AG10803 (cell line): ENCODE measurements at regions not wholly inside any gene's neighbourhood (a gene's known extent, or its start where the extent isn't known, plus 50 kb on each side); places are given as distances from the start of the nearest gene placed in this dataset.

ENCODE experiments used
- DNase-seq: peaks from one replicate; pipeline ENCODE4 v3.0.0; 2010; ENCODE audit warnings: low read depth
- H3K4me3 ChIP-seq: 2 replicates; pipeline ENCODE4 v1.5.1; 2011; ENCODE audit warnings: mild to moderate bottlenecking, low read length, control low read depth
- TF ChIP-seq, protein P1 (sequence below): conservative IDR thresholded peaks from 2 replicates; pipeline ENCODE4 v1.5.1; 2011; ENCODE audit warnings: mild to moderate bottlenecking, low read length, control low read depth, inconsistent platforms

DNA sequence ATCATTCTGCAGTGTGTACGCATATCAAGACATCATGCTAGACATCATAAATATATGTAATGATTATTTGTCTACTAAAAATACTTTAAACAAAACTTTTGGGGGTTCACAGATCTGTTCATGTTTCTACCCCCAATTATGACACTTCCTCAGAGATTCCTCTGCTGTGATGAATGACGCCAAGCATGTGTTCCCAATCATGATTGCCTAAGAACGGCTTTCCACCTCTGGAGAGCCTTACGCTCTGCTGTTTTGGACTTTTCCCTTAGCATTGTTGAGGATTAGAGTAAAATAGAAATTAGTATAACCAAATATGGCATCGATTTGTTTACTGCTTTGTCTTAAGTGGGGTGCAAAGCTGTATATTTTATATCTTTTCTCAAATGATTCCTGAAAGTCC lies 236.3 kb upstream of the IGFBP3 start:
- peak; percentile 86 for DNase-seq
- TF ChIP-seq, protein P1, sequence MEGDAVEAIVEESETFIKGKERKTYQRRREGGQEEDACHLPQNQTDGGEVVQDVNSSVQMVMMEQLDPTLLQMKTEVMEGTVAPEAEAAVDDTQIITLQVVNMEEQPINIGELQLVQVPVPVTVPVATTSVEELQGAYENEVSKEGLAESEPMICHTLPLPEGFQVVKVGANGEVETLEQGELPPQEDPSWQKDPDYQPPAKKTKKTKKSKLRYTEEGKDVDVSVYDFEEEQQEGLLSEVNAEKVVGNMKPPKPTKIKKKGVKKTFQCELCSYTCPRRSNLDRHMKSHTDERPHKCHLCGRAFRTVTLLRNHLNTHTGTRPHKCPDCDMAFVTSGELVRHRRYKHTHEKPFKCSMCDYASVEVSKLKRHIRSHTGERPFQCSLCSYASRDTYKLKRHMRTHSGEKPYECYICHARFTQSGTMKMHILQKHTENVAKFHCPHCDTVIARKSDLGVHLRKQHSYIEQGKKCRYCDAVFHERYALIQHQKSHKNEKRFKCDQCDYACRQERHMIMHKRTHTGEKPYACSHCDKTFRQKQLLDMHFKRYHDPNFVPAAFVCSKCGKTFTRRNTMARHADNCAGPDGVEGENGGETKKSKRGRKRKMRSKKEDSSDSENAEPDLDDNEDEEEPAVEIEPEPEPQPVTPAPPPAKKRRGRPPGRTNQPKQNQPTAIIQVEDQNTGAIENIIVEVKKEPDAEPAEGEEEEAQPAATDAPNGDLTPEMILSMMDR = no peak
- no peak overlapping the region for H3K4me3 ChIP-seq

DNA sequence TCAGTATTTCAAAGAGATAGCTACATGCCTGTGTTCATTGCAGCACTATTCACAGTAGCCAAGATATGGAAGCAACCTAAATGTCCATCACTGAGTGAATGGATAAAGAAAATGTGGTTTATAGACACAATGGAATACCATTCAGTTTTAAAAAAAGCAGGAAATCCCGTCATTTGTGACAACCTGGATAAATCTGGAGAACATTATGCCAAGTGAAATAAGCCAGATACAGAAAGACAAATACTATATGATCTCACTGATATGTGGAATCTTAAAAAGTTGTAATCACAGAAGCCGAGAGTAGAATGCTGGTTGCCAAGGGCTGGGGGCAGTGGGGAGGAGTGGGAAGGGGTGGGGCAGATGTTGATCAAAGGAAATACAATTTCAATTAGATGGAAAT lies 235.8 kb upstream of the IGFBP3 start:
- H3K4me3 ChIP-seq = no peak overlapping the region
- no peak for DNase-seq
- TF ChIP-seq, protein P1 = no peak

DNA sequence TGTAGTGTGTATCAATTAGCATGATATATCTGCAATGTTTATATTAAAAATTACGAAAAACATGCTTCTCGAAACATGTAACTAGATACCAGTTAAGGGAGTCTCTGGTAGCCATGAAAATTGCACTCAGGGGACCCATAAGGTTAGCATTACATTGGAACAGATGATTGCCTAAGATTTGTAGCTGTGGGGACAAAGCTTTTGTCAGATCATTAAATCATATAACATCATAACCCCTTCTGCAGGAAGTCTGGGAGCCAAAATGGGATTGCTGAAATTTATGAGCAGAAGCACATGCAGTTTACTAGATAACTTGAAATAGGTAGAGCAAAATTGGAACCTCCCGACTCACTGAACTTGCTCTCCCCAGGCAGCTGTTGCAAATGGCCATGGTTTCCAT lies 235.0 kb upstream of the IGFBP3 start:
- no peak for DNase-seq
- TF ChIP-seq, protein P1 = no peak
- H3K4me3 ChIP-seq = no peak overlapping the region

DNA sequence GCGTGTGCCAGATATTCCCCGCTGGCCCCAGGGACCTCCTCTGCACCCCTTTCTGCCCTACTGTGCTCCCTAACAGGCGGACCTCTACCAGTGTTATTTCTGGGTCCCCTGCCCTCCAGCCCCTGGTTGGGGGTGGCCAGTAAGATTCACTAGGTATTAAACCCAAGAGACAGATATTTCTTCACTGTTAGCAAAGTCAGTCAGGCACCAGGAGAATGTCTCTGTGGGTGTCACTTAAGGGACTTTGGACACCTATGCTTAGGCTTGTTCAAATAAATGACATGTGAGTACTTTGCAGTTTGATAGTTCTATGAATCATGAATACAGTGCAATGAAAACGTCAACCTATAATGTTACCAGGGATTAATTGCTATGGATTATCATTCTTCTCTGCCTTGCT lies 234.3 kb upstream of the IGFBP3 start:
- no peak for DNase-seq
- H3K4me3 ChIP-seq = no peak overlapping the region
- TF ChIP-seq, protein P1 = no peak

DNA sequence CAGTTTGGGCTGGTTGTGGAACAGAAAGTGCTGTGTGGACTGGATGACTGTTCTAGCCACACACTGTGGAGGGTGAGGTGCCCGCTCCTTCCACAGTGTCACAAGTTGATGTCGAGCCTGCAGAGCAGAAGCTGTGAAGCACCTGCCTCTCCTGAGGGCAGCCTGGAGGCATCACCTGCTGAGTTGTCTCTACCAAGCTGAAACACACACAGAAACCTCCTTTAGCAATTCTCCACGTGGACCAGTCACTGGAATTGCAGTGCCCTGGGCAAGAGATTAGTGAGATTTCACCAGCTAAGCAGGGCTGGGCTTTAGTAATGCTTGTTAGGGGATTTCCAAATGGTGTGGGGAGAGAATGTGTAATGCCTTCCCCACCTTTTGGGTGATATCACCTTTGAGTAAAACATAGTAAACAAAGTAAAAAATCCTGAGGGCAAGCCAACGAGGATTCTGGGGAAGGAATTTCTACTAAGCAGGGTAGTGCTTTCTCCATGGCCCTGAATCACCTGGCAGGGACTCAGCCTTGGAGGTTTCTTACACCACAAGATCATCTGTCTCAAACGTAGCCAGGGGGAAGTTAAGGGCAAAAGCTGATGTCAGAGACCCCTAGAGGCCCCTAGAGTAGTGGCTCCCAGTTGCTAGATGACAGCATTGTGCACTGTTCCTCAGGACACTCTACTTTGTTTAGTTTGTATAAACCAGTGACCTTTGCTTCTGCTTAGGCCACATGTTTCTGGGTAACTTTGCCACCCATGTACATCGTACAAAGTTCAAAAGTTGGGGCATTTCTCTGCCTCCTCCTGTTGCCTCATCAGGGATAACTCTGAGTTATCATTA lies 233.1 kb upstream of the IGFBP3 start:
- TF ChIP-seq, protein P1 = no peak
- DNase-seq = no peak
- no peak overlapping the region for H3K4me3 ChIP-seq

DNA sequence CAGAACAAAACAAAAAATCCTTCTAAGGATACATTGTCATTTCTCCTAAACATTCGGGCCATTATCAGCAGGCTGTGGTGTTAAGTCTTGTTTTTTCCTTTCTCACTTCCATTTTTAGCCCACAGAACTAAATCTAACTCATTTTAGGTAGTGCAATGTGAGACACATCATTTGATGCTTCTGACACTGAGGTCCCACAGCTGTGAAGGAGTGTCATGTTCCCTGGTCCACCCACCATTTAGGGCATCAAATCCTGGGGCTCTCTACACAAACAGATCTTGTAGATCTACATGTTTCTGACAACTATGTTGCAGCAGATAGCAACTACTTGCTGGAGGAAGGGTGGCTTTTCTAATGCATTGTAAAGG lies 232.5 kb upstream of the IGFBP3 start:
- TF ChIP-seq, protein P1 = no peak
- DNase-seq = no peak
- no peak overlapping the region for H3K4me3 ChIP-seq

DNA sequence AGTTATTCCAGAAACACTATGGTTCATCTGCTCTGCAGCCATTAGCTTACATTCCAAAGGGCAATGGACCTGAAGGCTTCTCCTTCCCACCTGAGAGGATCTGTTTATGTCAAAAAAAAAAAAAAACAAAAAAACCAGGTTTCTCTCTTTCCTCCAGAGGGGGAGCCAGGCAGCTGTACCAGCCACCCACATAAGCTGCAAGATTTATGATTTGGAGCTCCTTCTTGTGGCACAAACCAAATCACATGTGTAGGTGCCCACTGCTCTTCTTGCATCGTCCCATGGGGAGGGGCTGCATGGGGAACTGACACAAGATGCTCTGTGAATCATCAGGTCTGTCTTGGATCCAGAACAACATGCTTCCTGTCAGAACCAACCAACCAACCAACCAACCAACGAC lies 231.6 kb upstream of the IGFBP3 start:
- no peak overlapping the region for H3K4me3 ChIP-seq
- TF ChIP-seq, protein P1 = no peak
- peak; percentile 11 for DNase-seq
